Body of pancreas (tissue), 4 donors: ENCODE measurements at regions not wholly inside any gene's neighbourhood (a gene's known extent, or its start where the extent isn't known, plus 50 kb on each side); places are given as distances from the start of the nearest gene placed in this dataset.

Source experiments
- CTCF ChIP-seq, 7 experiments: fragments of 450-650 bp in 4 of 7; fragments of 200-600 bp in 3 of 7; sonication (generic) in 3 of 7; IDR thresholded peaks; one replicate each; pipeline ENCODE4 v1.5.1; 2016 to 2019; ENCODE audit warnings: antibody characterized with exemption in 7 of 7
- POLR2A ChIP-seq, 3 donors: fragments of 450-650 bp; IDR thresholded peaks; one replicate each; pipeline ENCODE4 v1.6.1; 2016; ENCODE audit warnings: antibody characterized with exemption in 3 of 3, mild to moderate bottlenecking in 2 of 3

DNA sequence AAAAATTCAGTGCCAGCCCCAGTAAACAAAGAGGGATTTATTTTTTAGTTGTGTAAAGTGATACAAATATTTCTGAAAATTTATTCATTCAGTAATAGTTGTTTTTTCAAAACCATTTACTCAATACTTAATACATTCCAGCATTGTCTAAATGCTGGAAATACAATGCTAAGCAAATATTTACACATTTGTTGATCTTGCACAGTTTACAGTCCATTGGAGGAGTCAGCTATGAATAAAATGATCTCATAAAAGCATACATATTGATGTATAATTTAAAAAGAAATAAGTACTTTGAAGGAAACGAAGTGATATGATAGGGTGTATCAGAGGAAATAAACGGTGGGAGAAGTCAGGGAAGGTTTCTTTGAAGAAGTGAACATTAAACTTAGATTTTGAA, 1942.1 kb upstream of the ADGRL3 start:
- TF ChIP-seq CTCF (IDR thresholded peaks at IDR 0.05): no peak
- TF ChIP-seq POLR2A (IDR thresholded peaks at IDR 0.05): no peak
